Osteoblast (primary cell): ENCODE measurements at regions not wholly inside any gene's neighbourhood (a gene's known extent, or its start where the extent isn't known, plus 50 kb on each side); places are given as distances from the start of the nearest gene placed in this dataset.

ENCODE experiments used
- DNase-seq: peaks from one replicate; pipeline ENCODE4 v3.0.0; 2011; ENCODE audit warnings: low spot score, mixed read lengths; ENCODE audit not compliant: insufficient read length; ENCODE audit errors: missing footprints
- H2AFZ ChIP-seq: 2 replicates; pipeline ENCODE4 v1.6.0; 2011; ENCODE audit warnings: mild to moderate bottlenecking, low read length
- H3K27ac ChIP-seq: 2 replicates; pipeline ENCODE4 v1.5.1; 2011; ENCODE audit warnings: mild to moderate bottlenecking, low read depth, low read length, moderate library complexity
- H3K27me3 ChIP-seq: 2 replicates; pipeline ENCODE4 v1.6.0; 2012; ENCODE audit warnings: mild to moderate bottlenecking, control low read depth, inconsistent platforms, low read length, moderate library complexity; ENCODE audit not compliant: insufficient read depth
- H3K36me3 ChIP-seq: 2 replicates; pipeline ENCODE4 v1.5.1; 2011; ENCODE audit warnings: mild to moderate bottlenecking, low read length, control low read depth, moderate library complexity; ENCODE audit not compliant: insufficient read depth
- H3K4me1 ChIP-seq: 2 replicates; pipeline ENCODE4 v1.5.1; 2011; ENCODE audit warnings: mild to moderate bottlenecking, low read length, control low read depth, moderate library complexity; ENCODE audit not compliant: insufficient read depth
- H3K4me2 ChIP-seq: 2 replicates; pipeline ENCODE4 v1.6.0; 2011; ENCODE audit warnings: mild to moderate bottlenecking, low read length; ENCODE audit not compliant: insufficient read depth
- H3K4me3 ChIP-seq: fragments of 200-600 bp; sonication (generic); 3 replicates; pipeline ENCODE4 v1.5.1; 2012; ENCODE audit warnings: mild to moderate bottlenecking, low read length, inconsistent platforms; ENCODE audit not compliant: insufficient read depth
- H3K79me2 ChIP-seq: 2 replicates; pipeline ENCODE4 v1.6.0; 2012; ENCODE audit warnings: mild to moderate bottlenecking, low read length, control low read depth, inconsistent platforms; ENCODE audit not compliant: insufficient read depth
- H3K9me3 ChIP-seq: 2 replicates; pipeline ENCODE4 v1.5.1; 2011; ENCODE audit warnings: low read depth, low read length, control low read depth
- H4K20me1 ChIP-seq: 2 replicates; pipeline ENCODE4 v1.6.0; 2012; ENCODE audit warnings: mild to moderate bottlenecking, low read length, control low read depth; ENCODE audit not compliant: insufficient read depth
- CTCF ChIP-seq: IDR thresholded peaks from 2 replicates; pipeline ENCODE4 v1.5.1; 2011; ENCODE audit warnings: mild to moderate bottlenecking, low read depth, low read length, moderate library complexity; ENCODE audit errors: extremely low read depth

GRCh38 chr11:105553025-105553424, 56.8 kb upstream of the GRIA4 start:
- Histone ChIP-seq H3K9me3 (no peaks in the 10 kb centered on the region), H4K20me1 (no peaks in the 10 kb centered on the region), H3K79me2 (no peaks in the 10 kb centered on the region), H3K4me1 (no peaks in the 10 kb centered on the region), H3K4me2 (no peak overlapping the region), H3K27ac (no peak overlapping the region), H3K4me3 (no peak overlapping the region), H3K27me3 (no peaks in the 10 kb centered on the region), H3K36me3 (no peaks in the 10 kb centered on the region), H2AFZ (no peak overlapping the region)
- TF ChIP-seq CTCF: no peak
- no peak for DNase-seq

GRCh38 chr11:105548359-105548758, 61.5 kb upstream of the GRIA4 start:
- H4K20me1 ChIP-seq: no peaks in the 10 kb centered on the region
- no peak overlapping the region for H2AFZ ChIP-seq
- no peak for DNase-seq
- no peaks in the 10 kb centered on the region for H3K9me3 ChIP-seq
- H3K27ac ChIP-seq: no peak overlapping the region
- no peak overlapping the region for H3K4me3 ChIP-seq
- no peaks in the 10 kb centered on the region for H3K79me2 ChIP-seq
- no peaks in the 10 kb centered on the region for H3K27me3 ChIP-seq
- no peaks in the 10 kb centered on the region for H3K36me3 ChIP-seq
- no peak for TF ChIP-seq CTCF
- H3K4me1 ChIP-seq: no peaks in the 10 kb centered on the region
- no peak overlapping the region for H3K4me2 ChIP-seq

GRCh38 chr11:105538588-105538987, 71.3 kb upstream of the GRIA4 start:
- TF ChIP-seq CTCF: no peak
- no peak overlapping the region for H3K4me3 ChIP-seq

GRCh38 chr11:105537531-105537930, 72.3 kb upstream of the GRIA4 start:
- no peak for DNase-seq
- H3K36me3 ChIP-seq: no peaks in the 10 kb centered on the region
- H3K9me3 ChIP-seq: no peaks in the 10 kb centered on the region
- no peaks in the 10 kb centered on the region for H4K20me1 ChIP-seq
- H2AFZ ChIP-seq: no peak overlapping the region
- no peak overlapping the region for H3K4me3 ChIP-seq
- H3K4me2 ChIP-seq: no peak overlapping the region
- no peaks in the 10 kb centered on the region for H3K4me1 ChIP-seq
- TF ChIP-seq CTCF: no peak
- H3K27ac ChIP-seq: no peak overlapping the region
- no peaks in the 10 kb centered on the region for H3K79me2 ChIP-seq
- H3K27me3 ChIP-seq: no peaks in the 10 kb centered on the region

More at GRCh38 chr11:105538588-105538987, 71.3 kb upstream of the GRIA4 start:
- H2AFZ ChIP-seq: no peak overlapping the region
- H3K4me2 ChIP-seq: no peak overlapping the region
- no peaks in the 10 kb centered on the region for H3K27me3 ChIP-seq
- no peaks in the 10 kb centered on the region for H3K9me3 ChIP-seq
- no peaks in the 10 kb centered on the region for H4K20me1 ChIP-seq
- no peak overlapping the region for H3K27ac ChIP-seq
- no peaks in the 10 kb centered on the region for H3K79me2 ChIP-seq
- no peak for DNase-seq
- H3K36me3 ChIP-seq: no peaks in the 10 kb centered on the region
- no peaks in the 10 kb centered on the region for H3K4me1 ChIP-seq
